Osteoblast (primary cell): ENCODE measurements at regions not wholly inside any gene's neighbourhood (a gene's known extent, or its start where the extent isn't known, plus 50 kb on each side); places are given as distances from the start of the nearest gene placed in this dataset.

ENCODE experiments used
- DNase-seq: peaks from one replicate; pipeline ENCODE4 v3.0.0; 2011; ENCODE audit warnings: low spot score, mixed read lengths; ENCODE audit not compliant: insufficient read length; ENCODE audit errors: missing footprints
- H2AFZ ChIP-seq: 2 replicates; pipeline ENCODE4 v1.6.0; 2011; ENCODE audit warnings: mild to moderate bottlenecking, low read length
- H3K27ac ChIP-seq: 2 replicates; pipeline ENCODE4 v1.5.1; 2011; ENCODE audit warnings: mild to moderate bottlenecking, low read depth, low read length, moderate library complexity
- H3K27me3 ChIP-seq: 2 replicates; pipeline ENCODE4 v1.6.0; 2012; ENCODE audit warnings: mild to moderate bottlenecking, control low read depth, inconsistent platforms, low read length, moderate library complexity; ENCODE audit not compliant: insufficient read depth
- H3K36me3 ChIP-seq: 2 replicates; pipeline ENCODE4 v1.5.1; 2011; ENCODE audit warnings: mild to moderate bottlenecking, low read length, control low read depth, moderate library complexity; ENCODE audit not compliant: insufficient read depth
- H3K4me1 ChIP-seq: 2 replicates; pipeline ENCODE4 v1.5.1; 2011; ENCODE audit warnings: mild to moderate bottlenecking, low read length, control low read depth, moderate library complexity; ENCODE audit not compliant: insufficient read depth
- H3K4me2 ChIP-seq: 2 replicates; pipeline ENCODE4 v1.6.0; 2011; ENCODE audit warnings: mild to moderate bottlenecking, low read length; ENCODE audit not compliant: insufficient read depth
- H3K4me3 ChIP-seq: fragments of 200-600 bp; sonication (generic); 3 replicates; pipeline ENCODE4 v1.5.1; 2012; ENCODE audit warnings: mild to moderate bottlenecking, low read length, inconsistent platforms; ENCODE audit not compliant: insufficient read depth
- H3K79me2 ChIP-seq: 2 replicates; pipeline ENCODE4 v1.6.0; 2012; ENCODE audit warnings: mild to moderate bottlenecking, low read length, control low read depth, inconsistent platforms; ENCODE audit not compliant: insufficient read depth
- H3K9me3 ChIP-seq: 2 replicates; pipeline ENCODE4 v1.5.1; 2011; ENCODE audit warnings: low read depth, low read length, control low read depth
- H4K20me1 ChIP-seq: 2 replicates; pipeline ENCODE4 v1.6.0; 2012; ENCODE audit warnings: mild to moderate bottlenecking, low read length, control low read depth; ENCODE audit not compliant: insufficient read depth
- TF ChIP-seq, protein P1 (sequence below): IDR thresholded peaks from 2 replicates; pipeline ENCODE4 v1.5.1; 2011; ENCODE audit warnings: mild to moderate bottlenecking, low read depth, low read length, moderate library complexity; ENCODE audit errors: extremely low read depth

GRCh38 chr2:56811401-56811800 lies 627.6 kb downstream of the CCDC85A start:
- H3K4me2 ChIP-seq: no peak overlapping the region
- H3K36me3 ChIP-seq: no peaks in the 10 kb centered on the region
- no peaks in the 10 kb centered on the region for H3K27me3 ChIP-seq
- H3K27ac ChIP-seq: no peak overlapping the region
- no peaks in the 10 kb centered on the region for H3K79me2 ChIP-seq
- H2AFZ ChIP-seq: no peak overlapping the region
- no peak overlapping the region for H3K4me3 ChIP-seq
- DNase-seq: no peak
- H3K4me1 ChIP-seq: no peaks in the 10 kb centered on the region
- no peaks in the 10 kb centered on the region for H4K20me1 ChIP-seq
- TF ChIP-seq, protein P1, sequence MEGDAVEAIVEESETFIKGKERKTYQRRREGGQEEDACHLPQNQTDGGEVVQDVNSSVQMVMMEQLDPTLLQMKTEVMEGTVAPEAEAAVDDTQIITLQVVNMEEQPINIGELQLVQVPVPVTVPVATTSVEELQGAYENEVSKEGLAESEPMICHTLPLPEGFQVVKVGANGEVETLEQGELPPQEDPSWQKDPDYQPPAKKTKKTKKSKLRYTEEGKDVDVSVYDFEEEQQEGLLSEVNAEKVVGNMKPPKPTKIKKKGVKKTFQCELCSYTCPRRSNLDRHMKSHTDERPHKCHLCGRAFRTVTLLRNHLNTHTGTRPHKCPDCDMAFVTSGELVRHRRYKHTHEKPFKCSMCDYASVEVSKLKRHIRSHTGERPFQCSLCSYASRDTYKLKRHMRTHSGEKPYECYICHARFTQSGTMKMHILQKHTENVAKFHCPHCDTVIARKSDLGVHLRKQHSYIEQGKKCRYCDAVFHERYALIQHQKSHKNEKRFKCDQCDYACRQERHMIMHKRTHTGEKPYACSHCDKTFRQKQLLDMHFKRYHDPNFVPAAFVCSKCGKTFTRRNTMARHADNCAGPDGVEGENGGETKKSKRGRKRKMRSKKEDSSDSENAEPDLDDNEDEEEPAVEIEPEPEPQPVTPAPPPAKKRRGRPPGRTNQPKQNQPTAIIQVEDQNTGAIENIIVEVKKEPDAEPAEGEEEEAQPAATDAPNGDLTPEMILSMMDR: no peak
- no peaks in the 10 kb centered on the region for H3K9me3 ChIP-seq

DNA sequence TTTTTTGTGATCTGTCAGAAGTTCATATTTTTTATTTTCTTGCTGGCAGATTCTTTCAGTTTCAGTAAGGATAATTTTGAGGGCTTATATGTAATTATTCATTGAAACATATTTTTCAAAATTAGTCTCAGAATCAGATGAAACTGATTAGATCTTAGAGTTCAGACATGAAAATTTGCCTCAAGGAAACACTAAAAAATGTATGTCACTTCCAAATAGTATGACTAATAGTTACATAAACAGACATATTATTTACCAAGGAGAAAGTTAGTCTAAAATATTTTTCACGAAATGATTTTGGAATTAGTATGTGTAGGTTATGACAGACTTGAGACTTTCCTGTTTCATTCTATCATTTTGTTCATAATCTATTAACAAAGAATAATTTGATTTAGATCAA lies 628.6 kb downstream of the CCDC85A start:
- no peak overlapping the region for H3K27ac ChIP-seq
- H3K4me1 ChIP-seq: no peaks in the 10 kb centered on the region
- H3K4me3 ChIP-seq: no peak overlapping the region
- H3K79me2 ChIP-seq: no peaks in the 10 kb centered on the region
- no peaks in the 10 kb centered on the region for H3K9me3 ChIP-seq
- no peak for DNase-seq
- H2AFZ ChIP-seq: no peak overlapping the region
- H3K36me3 ChIP-seq: no peaks in the 10 kb centered on the region
- H3K4me2 ChIP-seq: no peak overlapping the region
- H4K20me1 ChIP-seq: no peaks in the 10 kb centered on the region
- H3K27me3 ChIP-seq: no peaks in the 10 kb centered on the region
- TF ChIP-seq, protein P1: no peak

DNA sequence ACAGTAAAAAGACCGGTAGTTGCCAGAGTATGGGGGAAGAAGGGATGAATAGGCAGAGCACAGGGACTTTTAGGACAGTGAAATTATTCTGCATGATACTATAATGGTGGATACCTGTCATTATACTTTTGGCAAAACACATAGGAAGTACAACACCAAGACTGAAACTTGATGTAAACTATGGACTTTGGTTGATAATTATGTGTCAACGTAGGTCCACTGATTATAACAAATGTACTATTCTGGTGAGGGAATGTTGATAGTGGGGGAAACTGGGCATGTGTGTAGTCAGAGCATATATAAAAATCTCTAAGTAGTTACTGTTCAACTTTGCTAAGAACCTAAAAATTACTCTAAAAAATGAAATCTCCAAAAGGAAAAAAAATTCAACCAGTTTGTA lies 629.7 kb downstream of the CCDC85A start:
- Histone ChIP-seq H3K4me2 (no peak overlapping the region), H3K27me3 (no peaks in the 10 kb centered on the region), H4K20me1 (no peaks in the 10 kb centered on the region), H3K4me1 (no peaks in the 10 kb centered on the region), H3K79me2 (no peaks in the 10 kb centered on the region), H3K4me3 (no peak overlapping the region), H3K9me3 (no peaks in the 10 kb centered on the region), H2AFZ (no peak overlapping the region), H3K27ac (no peak overlapping the region), H3K36me3 (no peaks in the 10 kb centered on the region)
- no peak for DNase-seq
- TF ChIP-seq, protein P1: no peak

- no peak overlapping the region for H2AFZ ChIP-seq
- H3K4me2 ChIP-seq: no peak overlapping the region
- H3K27me3 ChIP-seq: no peaks in the 10 kb centered on the region
- no peaks in the 10 kb centered on the region for H3K36me3 ChIP-seq
- H3K9me3 ChIP-seq: no peaks in the 10 kb centered on the region
- DNase-seq: no peak
- TF ChIP-seq, protein P1: no peak
- H3K79me2 ChIP-seq: no peaks in the 10 kb centered on the region
- H3K4me3 ChIP-seq: no peak overlapping the region
- no peaks in the 10 kb centered on the region for H3K4me1 ChIP-seq
- H4K20me1 ChIP-seq: no peaks in the 10 kb centered on the region
- no peak overlapping the region for H3K27ac ChIP-seq
These were observed 632.9 kb downstream of the CCDC85A start for GRCh38 chr2:56816666-56817065.
